ENCODE measurements at regions not wholly inside any gene's neighbourhood (a gene's known extent, or its start where the extent isn't known, plus 50 kb on each side); places are given as distances from the start of the nearest gene placed in this dataset.

GRCh38 chr1:47664356-47664755 lies 226.5 kb downstream of the FOXD2 start:
- TF ChIP-seq TAF1 (IDR thresholded peaks at IDR 0.05; ENCODE audit: borderline replicate concordance, insufficient read depth, low read length) (no peak), FOXP2 (optimal IDR thresholded peaks at IDR 0.05; ENCODE audit: borderline replicate concordance, extremely low read depth, extremely low read length, insufficient read depth) (no peak), POLR2AphosphoS5 (IDR thresholded peaks at IDR 0.05; ENCODE audit: low read depth, low read length) (no peak), SIN3A (IDR thresholded peaks at IDR 0.05; ENCODE audit: borderline replicate concordance, insufficient read depth, low read length) (no peak), REST (IDR thresholded peaks at IDR 0.05; ENCODE audit: insufficient read depth in 1 of 2, low read depth in 2 of 2, low read length in 2 of 2) (no peak)

- TF ChIP-seq TAF1 (IDR thresholded peaks at IDR 0.05; ENCODE audit: borderline replicate concordance, insufficient read depth, low read length) (no peak), FOXP2 (optimal IDR thresholded peaks at IDR 0.05; ENCODE audit: borderline replicate concordance, extremely low read depth, extremely low read length, insufficient read depth) (no peak)
These were observed 231.3 kb downstream of the FOXD2 start for GRCh38 chr1:47669081-47669585.

GRCh38 chr1:47672622-47673021 lies 234.8 kb downstream of the FOXD2 start:
- TF ChIP-seq TAF1 (IDR thresholded peaks at IDR 0.05; ENCODE audit: borderline replicate concordance, insufficient read depth, low read length) (no peak), POLR2AphosphoS5 (IDR thresholded peaks at IDR 0.05; ENCODE audit: low read depth, low read length) (no peak), FOXP2 (optimal IDR thresholded peaks at IDR 0.05; ENCODE audit: borderline replicate concordance, extremely low read depth, extremely low read length, insufficient read depth) (no peak), REST (IDR thresholded peaks at IDR 0.05; ENCODE audit: insufficient read depth in 1 of 2, low read depth in 2 of 2, low read length in 2 of 2) (no peak), SIN3A (IDR thresholded peaks at IDR 0.05; ENCODE audit: borderline replicate concordance, insufficient read depth, low read length) (no peak)

GRCh38 chr1:47674189-47674588 lies 236.3 kb downstream of the FOXD2 start:
- TF ChIP-seq REST (IDR thresholded peaks at IDR 0.05; ENCODE audit: insufficient read depth in 1 of 2, low read depth in 2 of 2, low read length in 2 of 2) (no peak), FOXP2 (optimal IDR thresholded peaks at IDR 0.05; ENCODE audit: borderline replicate concordance, extremely low read depth, extremely low read length, insufficient read depth) (no peak), TAF1 (IDR thresholded peaks at IDR 0.05; ENCODE audit: borderline replicate concordance, insufficient read depth, low read length) (no peak), SIN3A (IDR thresholded peaks at IDR 0.05; ENCODE audit: borderline replicate concordance, insufficient read depth, low read length) (no peak), POLR2AphosphoS5 (IDR thresholded peaks at IDR 0.05; ENCODE audit: low read depth, low read length) (no peak)

GRCh38 chr1:47675047-47675675 lies 237.3 kb downstream of the FOXD2 start:
- TF ChIP-seq SIN3A (IDR thresholded peaks at IDR 0.05; ENCODE audit: borderline replicate concordance, insufficient read depth, low read length) (no peak), POLR2AphosphoS5 (IDR thresholded peaks at IDR 0.05; ENCODE audit: low read depth, low read length) (no peak), TAF1 (IDR thresholded peaks at IDR 0.05; ENCODE audit: borderline replicate concordance, insufficient read depth, low read length) (no peak), FOXP2 (optimal IDR thresholded peaks at IDR 0.05; ENCODE audit: borderline replicate concordance, extremely low read depth, extremely low read length, insufficient read depth) (no peak), REST (IDR thresholded peaks at IDR 0.05; ENCODE audit: insufficient read depth in 1 of 2, low read depth in 2 of 2, low read length in 2 of 2) (no peak)
